ENCODE measurements at regions not wholly inside any gene's neighbourhood (a gene's known extent, or its start where the extent isn't known, plus 50 kb on each side); places are given as distances from the start of the nearest gene placed in this dataset.

DNA sequence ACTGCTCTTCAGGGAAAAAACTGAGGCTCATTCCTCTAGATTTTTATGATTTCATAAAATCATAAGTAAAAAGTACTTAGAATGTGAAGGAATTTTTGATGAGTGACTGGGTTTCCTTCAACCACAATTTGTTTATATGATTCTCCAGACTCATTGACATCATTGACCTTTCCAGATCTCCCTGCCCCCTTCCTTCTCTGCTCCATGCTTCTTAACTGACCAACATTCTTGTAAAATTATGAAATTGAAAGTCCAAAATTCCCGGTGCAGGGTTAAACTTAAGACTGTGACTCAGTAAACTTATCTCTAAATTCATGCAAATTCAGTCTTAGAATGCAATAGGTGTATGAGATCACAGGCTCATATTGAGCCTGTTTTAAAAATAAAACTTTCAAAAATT, 648.9 kb downstream of the TDRD15 start:
- Histone ChIP-seq H3K9me3 (ENCODE audit: insufficient read depth, low read length, severe bottlenecking) (no peaks in the 10 kb centered on the region), H4K20me1 (ENCODE audit: insufficient read depth, low read length) (no peaks in the 10 kb centered on the region), H3K27me3 (ENCODE audit: insufficient read depth, low read length, poor library complexity) (no peaks in the 10 kb centered on the region), H3K4me1 (ENCODE audit: insufficient read depth, low read length) (no peaks in the 10 kb centered on the region), H2AFZ (ENCODE audit: low read depth, low read length) (no peak overlapping the region), H3K27ac (ENCODE audit: low read length) (no peak overlapping the region), H3K36me3 (ENCODE audit: insufficient read depth, low read length) (no peaks in the 10 kb centered on the region), H3K4me3 (ENCODE audit: low read depth in 1 of 2, low read length in 2 of 2) (no peak overlapping the region), H3K9ac (ENCODE audit: low read depth, low read length) (no peak overlapping the region), H3K79me2 (ENCODE audit: insufficient read depth, low read length) (no peaks in the 10 kb centered on the region), H3K4me2 (ENCODE audit: insufficient read depth, low read length) (no peak overlapping the region)
- DNase-seq, result no peak
- no peak for TF ChIP-seq EZH2 (IDR thresholded peaks at IDR 0.05; ENCODE audit: borderline replicate concordance, low read depth, low read length, severe bottlenecking)
- TF ChIP-seq, protein P1, sequence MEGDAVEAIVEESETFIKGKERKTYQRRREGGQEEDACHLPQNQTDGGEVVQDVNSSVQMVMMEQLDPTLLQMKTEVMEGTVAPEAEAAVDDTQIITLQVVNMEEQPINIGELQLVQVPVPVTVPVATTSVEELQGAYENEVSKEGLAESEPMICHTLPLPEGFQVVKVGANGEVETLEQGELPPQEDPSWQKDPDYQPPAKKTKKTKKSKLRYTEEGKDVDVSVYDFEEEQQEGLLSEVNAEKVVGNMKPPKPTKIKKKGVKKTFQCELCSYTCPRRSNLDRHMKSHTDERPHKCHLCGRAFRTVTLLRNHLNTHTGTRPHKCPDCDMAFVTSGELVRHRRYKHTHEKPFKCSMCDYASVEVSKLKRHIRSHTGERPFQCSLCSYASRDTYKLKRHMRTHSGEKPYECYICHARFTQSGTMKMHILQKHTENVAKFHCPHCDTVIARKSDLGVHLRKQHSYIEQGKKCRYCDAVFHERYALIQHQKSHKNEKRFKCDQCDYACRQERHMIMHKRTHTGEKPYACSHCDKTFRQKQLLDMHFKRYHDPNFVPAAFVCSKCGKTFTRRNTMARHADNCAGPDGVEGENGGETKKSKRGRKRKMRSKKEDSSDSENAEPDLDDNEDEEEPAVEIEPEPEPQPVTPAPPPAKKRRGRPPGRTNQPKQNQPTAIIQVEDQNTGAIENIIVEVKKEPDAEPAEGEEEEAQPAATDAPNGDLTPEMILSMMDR (IDR thresholded peaks at IDR 0.05; ENCODE audit: borderline replicate concordance, extremely low read depth, low read length, poor library complexity, severe bottlenecking), result no peak
- ATAC-seq (ENCODE audit: insufficient read depth, low read depth), result no peak

DNA sequence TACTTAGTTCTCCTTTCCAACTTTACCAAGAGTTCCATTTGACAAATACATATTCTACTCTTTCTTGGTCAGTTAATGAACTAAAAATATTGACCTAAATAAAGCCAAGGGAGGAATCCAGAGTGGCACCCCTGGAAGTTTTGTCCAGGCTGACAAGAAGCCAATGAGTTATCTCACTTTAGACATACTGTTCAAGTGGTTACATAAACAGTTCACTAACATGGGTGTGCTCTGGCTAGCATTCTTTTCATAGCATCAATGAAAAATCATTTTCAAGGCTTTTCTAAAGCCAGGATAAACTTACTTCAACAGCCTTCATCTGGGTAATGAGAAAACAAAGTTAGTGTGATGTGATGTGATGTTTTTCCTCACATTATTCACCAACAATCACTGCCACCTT, 649.4 kb downstream of the TDRD15 start:
- Histone ChIP-seq H3K9me3 (ENCODE audit: insufficient read depth, low read length, severe bottlenecking) (no peaks in the 10 kb centered on the region), H3K79me2 (ENCODE audit: insufficient read depth, low read length) (no peaks in the 10 kb centered on the region), H2AFZ (ENCODE audit: low read depth, low read length) (no peak overlapping the region), H3K4me1 (ENCODE audit: insufficient read depth, low read length) (no peaks in the 10 kb centered on the region), H3K27ac (ENCODE audit: low read length) (no peak overlapping the region), H4K20me1 (ENCODE audit: insufficient read depth, low read length) (no peaks in the 10 kb centered on the region), H3K9ac (ENCODE audit: low read depth, low read length) (no peak overlapping the region), H3K36me3 (ENCODE audit: insufficient read depth, low read length) (no peaks in the 10 kb centered on the region), H3K4me3 (ENCODE audit: low read depth in 1 of 2, low read length in 2 of 2) (no peak overlapping the region), H3K27me3 (ENCODE audit: insufficient read depth, low read length, poor library complexity) (no peaks in the 10 kb centered on the region), H3K4me2 (ENCODE audit: insufficient read depth, low read length) (no peak overlapping the region)
- TF ChIP-seq, protein P1 (IDR thresholded peaks at IDR 0.05; ENCODE audit: borderline replicate concordance, extremely low read depth, low read length, poor library complexity, severe bottlenecking), result no peak
- no peak for TF ChIP-seq EZH2 (IDR thresholded peaks at IDR 0.05; ENCODE audit: borderline replicate concordance, low read depth, low read length, severe bottlenecking)
- no peak for DNase-seq
- no peak for ATAC-seq (ENCODE audit: insufficient read depth, low read depth)

DNA sequence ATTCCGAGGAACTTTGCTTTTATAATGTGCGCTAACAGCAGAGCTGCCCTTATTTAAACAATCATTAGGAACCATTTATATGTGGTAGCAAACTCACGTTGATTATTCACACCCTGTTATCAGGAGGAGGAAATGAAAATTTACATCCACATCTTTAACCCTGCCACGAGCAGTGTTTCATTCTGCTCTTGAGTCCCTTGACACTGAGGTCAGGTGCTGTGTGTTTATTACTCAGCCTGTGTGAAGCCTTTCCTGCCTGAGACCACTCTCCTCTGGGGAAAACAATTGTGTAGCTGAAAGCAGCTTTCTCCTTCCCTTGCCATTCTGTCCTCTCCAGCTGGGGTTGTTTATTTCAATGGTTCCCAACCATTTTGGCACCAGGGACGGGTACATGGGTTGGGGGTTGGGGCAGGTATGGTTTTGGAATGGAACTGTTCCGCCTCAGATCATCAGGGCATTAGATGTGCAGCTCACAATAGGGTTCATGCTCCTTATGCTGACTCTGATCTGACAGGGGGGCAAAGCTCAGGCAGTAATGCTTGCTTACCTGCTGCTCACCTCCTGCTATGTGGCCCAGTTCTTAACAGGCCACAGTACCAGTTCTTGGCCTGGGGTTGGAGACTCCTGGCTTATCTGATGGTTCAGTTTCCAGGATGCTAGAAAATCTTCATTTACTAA, 651.1 kb downstream of the TDRD15 start:
- Histone ChIP-seq H4K20me1 (ENCODE audit: insufficient read depth, low read length) (no peaks in the 10 kb centered on the region), H3K36me3 (ENCODE audit: insufficient read depth, low read length) (no peaks in the 10 kb centered on the region), H3K27ac (ENCODE audit: low read length) (no peak overlapping the region), H3K9ac (ENCODE audit: low read depth, low read length) (no peak overlapping the region), H3K79me2 (ENCODE audit: insufficient read depth, low read length) (no peaks in the 10 kb centered on the region), H3K4me1 (ENCODE audit: insufficient read depth, low read length) (no peaks in the 10 kb centered on the region), H3K4me3 (ENCODE audit: low read depth in 1 of 2, low read length in 2 of 2) (no peak overlapping the region), H2AFZ (ENCODE audit: low read depth, low read length) (no peak overlapping the region), H3K27me3 (ENCODE audit: insufficient read depth, low read length, poor library complexity) (no peaks in the 10 kb centered on the region), H3K4me2 (ENCODE audit: insufficient read depth, low read length) (no peak overlapping the region), H3K9me3 (ENCODE audit: insufficient read depth, low read length, severe bottlenecking) (no peaks in the 10 kb centered on the region)
- ATAC-seq (ENCODE audit: insufficient read depth, low read depth), result no peak
- TF ChIP-seq, protein P1 (IDR thresholded peaks at IDR 0.05; ENCODE audit: borderline replicate concordance, extremely low read depth, low read length, poor library complexity, severe bottlenecking), result no peak
- no peak for TF ChIP-seq EZH2 (IDR thresholded peaks at IDR 0.05; ENCODE audit: borderline replicate concordance, low read depth, low read length, severe bottlenecking)
- no peak for DNase-seq

All from DND-41 (cell line).